ENCODE measurements at regions not wholly inside any gene's neighbourhood (a gene's known extent, or its start where the extent isn't known, plus 50 kb on each side); places are given as distances from the start of the nearest gene placed in this dataset.

- TF ChIP-seq, protein P1, sequence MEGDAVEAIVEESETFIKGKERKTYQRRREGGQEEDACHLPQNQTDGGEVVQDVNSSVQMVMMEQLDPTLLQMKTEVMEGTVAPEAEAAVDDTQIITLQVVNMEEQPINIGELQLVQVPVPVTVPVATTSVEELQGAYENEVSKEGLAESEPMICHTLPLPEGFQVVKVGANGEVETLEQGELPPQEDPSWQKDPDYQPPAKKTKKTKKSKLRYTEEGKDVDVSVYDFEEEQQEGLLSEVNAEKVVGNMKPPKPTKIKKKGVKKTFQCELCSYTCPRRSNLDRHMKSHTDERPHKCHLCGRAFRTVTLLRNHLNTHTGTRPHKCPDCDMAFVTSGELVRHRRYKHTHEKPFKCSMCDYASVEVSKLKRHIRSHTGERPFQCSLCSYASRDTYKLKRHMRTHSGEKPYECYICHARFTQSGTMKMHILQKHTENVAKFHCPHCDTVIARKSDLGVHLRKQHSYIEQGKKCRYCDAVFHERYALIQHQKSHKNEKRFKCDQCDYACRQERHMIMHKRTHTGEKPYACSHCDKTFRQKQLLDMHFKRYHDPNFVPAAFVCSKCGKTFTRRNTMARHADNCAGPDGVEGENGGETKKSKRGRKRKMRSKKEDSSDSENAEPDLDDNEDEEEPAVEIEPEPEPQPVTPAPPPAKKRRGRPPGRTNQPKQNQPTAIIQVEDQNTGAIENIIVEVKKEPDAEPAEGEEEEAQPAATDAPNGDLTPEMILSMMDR (IDR thresholded peaks at IDR 0.05), result no peak
- TF ChIP-seq POLR2A (IDR thresholded peaks at IDR 0.05), result no peak
- no peak for TF ChIP-seq EP300 (IDR thresholded peaks at IDR 0.05)
- TF ChIP-seq POLR2AphosphoS5 (IDR thresholded peaks at IDR 0.05), result no peak
Observed at GRCh38 chr1:208499601-208500000, 255.4 kb upstream of the PLXNA2 start.
